Thyroid gland (tissue), 4 donors: ENCODE measurements at regions not wholly inside any gene's neighbourhood (a gene's known extent, or its start where the extent isn't known, plus 50 kb on each side); places are given as distances from the start of the nearest gene placed in this dataset.

ENCODE experiments used
- POLR2A ChIP-seq, 2 donors: fragments of 450-650 bp; IDR thresholded peaks; one replicate each; pipeline ENCODE4 v1.6.1; 2017; ENCODE audit warnings: antibody characterized with exemption in 2 of 2, mild to moderate bottlenecking in 2 of 2, moderate library complexity in 1 of 2
- TF ChIP-seq, protein P1 (sequence below), 6 experiments: fragments of 200-600 bp in 3 of 6; fragments of 450-650 bp in 3 of 6; sonication (generic) in 3 of 6; IDR thresholded peaks; one replicate each; pipeline ENCODE4 v1.5.1; 2016 to 2019; ENCODE audit warnings: antibody characterized with exemption in 6 of 6, mild to moderate bottlenecking in 2 of 6, inconsistent platforms in 1 of 6, moderate library complexity in 1 of 6

DNA sequence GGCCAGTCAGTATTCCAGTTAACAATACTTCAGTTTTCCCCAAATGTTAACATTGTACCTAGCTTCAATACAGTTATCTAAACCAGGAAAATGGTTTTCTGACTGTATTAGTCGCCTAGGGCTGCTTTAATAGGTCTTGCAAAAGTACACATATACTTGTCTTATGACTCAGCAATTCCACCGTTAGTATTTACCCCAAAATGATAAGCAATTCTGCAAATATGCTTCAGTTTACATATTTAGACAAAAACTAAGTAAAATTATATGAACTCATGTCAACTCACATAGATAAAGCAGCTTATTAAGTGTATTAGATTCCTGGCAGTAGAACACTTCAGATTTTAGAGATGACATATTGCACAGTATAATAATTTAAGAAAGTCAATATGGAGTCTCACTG, 363.3 kb downstream of the ARL4A start:
- TF ChIP-seq, protein P1, sequence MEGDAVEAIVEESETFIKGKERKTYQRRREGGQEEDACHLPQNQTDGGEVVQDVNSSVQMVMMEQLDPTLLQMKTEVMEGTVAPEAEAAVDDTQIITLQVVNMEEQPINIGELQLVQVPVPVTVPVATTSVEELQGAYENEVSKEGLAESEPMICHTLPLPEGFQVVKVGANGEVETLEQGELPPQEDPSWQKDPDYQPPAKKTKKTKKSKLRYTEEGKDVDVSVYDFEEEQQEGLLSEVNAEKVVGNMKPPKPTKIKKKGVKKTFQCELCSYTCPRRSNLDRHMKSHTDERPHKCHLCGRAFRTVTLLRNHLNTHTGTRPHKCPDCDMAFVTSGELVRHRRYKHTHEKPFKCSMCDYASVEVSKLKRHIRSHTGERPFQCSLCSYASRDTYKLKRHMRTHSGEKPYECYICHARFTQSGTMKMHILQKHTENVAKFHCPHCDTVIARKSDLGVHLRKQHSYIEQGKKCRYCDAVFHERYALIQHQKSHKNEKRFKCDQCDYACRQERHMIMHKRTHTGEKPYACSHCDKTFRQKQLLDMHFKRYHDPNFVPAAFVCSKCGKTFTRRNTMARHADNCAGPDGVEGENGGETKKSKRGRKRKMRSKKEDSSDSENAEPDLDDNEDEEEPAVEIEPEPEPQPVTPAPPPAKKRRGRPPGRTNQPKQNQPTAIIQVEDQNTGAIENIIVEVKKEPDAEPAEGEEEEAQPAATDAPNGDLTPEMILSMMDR (IDR thresholded peaks at IDR 0.05): no peak
- TF ChIP-seq POLR2A (IDR thresholded peaks at IDR 0.05): no peak
